ENCODE measurements at regions not wholly inside any gene's neighbourhood (a gene's known extent, or its start where the extent isn't known, plus 50 kb on each side); places are given as distances from the start of the nearest gene placed in this dataset.

- TF ChIP-seq CTCF (IDR thresholded peaks at IDR 0.05) (no peak), POLR2A (IDR thresholded peaks at IDR 0.05) (no peak)
Observed at GRCh38 chr16:10333321-10334032, 52.4 kb upstream of the ATF7IP2 start.
